Pancreas (tissue), 10 donors: ENCODE measurements at regions not wholly inside any gene's neighbourhood (a gene's known extent, or its start where the extent isn't known, plus 50 kb on each side); places are given as distances from the start of the nearest gene placed in this dataset.

ENCODE experiments used
- ATAC-seq, 4 donors: fragments of 200-7000 bp; cut with Tn5 transposase; one replicate each; pipeline versions ENCODE4 v1.8.0 to v1.9.1; 2020; ENCODE audit warnings: mild to moderate bottlenecking in 4 of 4, moderate library complexity in 4 of 4
- DNase-seq, 6 donors: peaks; one replicate each; pipeline ENCODE4 v3.0.0-alpha.2; 2020
- FAIRE-seq: peaks from 2 replicates; lab custom pipeline; 2012; peaks lifted over from hg19 to GRCh38; lab: Jason Lieb, UNC
- H3K27ac ChIP-seq, 4 donors: fragments of 200-600 bp; sonication (generic); 1 replicate in 3 of 4; 2 replicates in 1 of 4; pipeline versions ENCODE4 v1.5.0 to v1.8.0; 2020
- H3K27me3 ChIP-seq, 4 donors: fragments of 200-600 bp; one replicate each; pipeline ENCODE4 v1.8.0; 2021
- H3K36me3 ChIP-seq, 3 donors: fragments of 200-600 bp; sonication (generic) in 1 of 3; one replicate each; pipeline versions ENCODE4 v1.5.0 to v1.8.0; 2020 to 2021
- H3K4me1 ChIP-seq, 3 donors: fragments of 200-600 bp; one replicate each; pipeline ENCODE4 v1.8.0; 2021
- H3K4me3 ChIP-seq, 4 donors: fragments of 200-600 bp; sonication (generic) in 2 of 4; one replicate each; pipeline versions ENCODE4 v1.5.0 to v1.8.0; 2020 to 2021
- H3K9me3 ChIP-seq, 4 donors: fragments of 200-600 bp; one replicate each; pipeline ENCODE4 v1.8.0; 2021
- WGBS, 2 donors: extraction: QIAGEN DNeasy Blood & Tissue Kit; methylation state at CpG; one replicate each; pipeline ENCODE4 v1.1.7; 2013; 5-methylcytosine and 5-hydroxymethylcytosine counted together
- intact Hi-C, 3 donors: fragments of 100-400 bp; cut with DNase I; formaldehyde crosslinking; loops; one replicate each; pipeline versions ENCODE4 v1.11.1 to v1.14.2; 2022
- TF ChIP-seq, protein P1 (sequence below), 4 donors: fragments of 200-600 bp; sonication (generic) in 3 of 4; IDR thresholded peaks; one replicate each; pipeline versions ENCODE4 v1.5.0 to v1.8.0; 2021; ENCODE audit warnings: antibody characterized with exemption in 4 of 4
- donor health status: healthy with polysubstance abuse.
- donor health status: DM: no; HTN: no; CAD: no; lungs with moderate emphysema.
- donor health status: DM: no; HTN: no; CAD: no.
- donor health status: control.
- donor health status: control.
- donor health status: Bipolar disorder and iron deficiency.
- donor health status: DM: yes; HTN: yes; CAD: no.
- donor health status: DM: no; HTN: no; CAD: no.
- donor health status: DM: no; HTN: no; CAD: no.
- donor health status: DM: yes; HTN: yes; CAD: no.

DNA sequence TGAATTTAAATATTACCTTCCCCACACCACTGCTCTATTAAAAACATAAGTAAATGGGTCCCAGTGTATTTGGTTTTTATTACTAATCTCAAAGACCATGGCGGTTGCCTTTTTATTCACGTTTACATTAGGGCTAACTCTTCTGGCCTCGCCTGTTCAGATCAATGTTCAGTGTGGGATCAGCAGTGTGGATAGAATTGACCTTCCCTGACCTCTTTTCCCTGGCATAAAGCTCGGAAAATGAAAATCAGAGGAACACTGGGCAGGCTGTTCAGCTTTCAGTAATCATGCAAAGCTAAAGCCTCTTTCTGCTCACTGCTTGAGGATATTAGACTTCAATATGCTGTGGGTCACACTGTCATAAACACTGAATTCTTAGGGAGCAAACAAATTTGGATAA lies 422.6 kb upstream of the ONECUT1 start:
- Histone ChIP-seq H3K36me3 (no peaks in the 10 kb centered on the region), H3K4me3 (no peak overlapping the region), H3K27ac (no peak overlapping the region), H3K9me3 (no peaks in the 10 kb centered on the region), H3K4me1 (no peaks in the 10 kb centered on the region), H3K27me3 (no peaks in the 10 kb centered on the region)
- DNase-seq (no peak), ATAC-seq (no peak), FAIRE-seq (no peak)
- WGBS, 2 donors, result 51 to 63% methylated on average over 4 of the region's 4 CpGs
- intact Hi-C loops, result no loop called here
- TF ChIP-seq, protein P1, sequence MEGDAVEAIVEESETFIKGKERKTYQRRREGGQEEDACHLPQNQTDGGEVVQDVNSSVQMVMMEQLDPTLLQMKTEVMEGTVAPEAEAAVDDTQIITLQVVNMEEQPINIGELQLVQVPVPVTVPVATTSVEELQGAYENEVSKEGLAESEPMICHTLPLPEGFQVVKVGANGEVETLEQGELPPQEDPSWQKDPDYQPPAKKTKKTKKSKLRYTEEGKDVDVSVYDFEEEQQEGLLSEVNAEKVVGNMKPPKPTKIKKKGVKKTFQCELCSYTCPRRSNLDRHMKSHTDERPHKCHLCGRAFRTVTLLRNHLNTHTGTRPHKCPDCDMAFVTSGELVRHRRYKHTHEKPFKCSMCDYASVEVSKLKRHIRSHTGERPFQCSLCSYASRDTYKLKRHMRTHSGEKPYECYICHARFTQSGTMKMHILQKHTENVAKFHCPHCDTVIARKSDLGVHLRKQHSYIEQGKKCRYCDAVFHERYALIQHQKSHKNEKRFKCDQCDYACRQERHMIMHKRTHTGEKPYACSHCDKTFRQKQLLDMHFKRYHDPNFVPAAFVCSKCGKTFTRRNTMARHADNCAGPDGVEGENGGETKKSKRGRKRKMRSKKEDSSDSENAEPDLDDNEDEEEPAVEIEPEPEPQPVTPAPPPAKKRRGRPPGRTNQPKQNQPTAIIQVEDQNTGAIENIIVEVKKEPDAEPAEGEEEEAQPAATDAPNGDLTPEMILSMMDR (IDR thresholded peaks at IDR 0.05), result no peak

DNA sequence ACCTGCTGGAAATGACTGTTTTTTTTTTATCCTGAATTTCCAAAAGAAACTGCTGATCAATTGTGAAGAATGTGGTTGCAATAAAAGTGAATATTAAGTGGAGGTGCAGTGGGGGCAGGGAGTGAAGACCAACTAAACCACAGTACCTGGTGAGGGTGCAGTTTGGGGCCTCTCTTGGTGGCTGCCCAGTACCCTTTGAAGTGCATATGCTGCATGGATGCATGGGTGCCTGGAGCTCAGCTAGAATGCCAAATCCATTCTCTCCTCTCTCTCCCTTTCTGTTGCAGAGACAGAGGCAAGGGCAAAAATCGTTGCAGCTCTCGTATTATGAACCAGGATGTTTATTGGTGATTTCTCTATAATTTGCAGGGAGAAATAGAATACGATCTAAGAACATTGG lies 420.5 kb upstream of the ONECUT1 start:
- Histone ChIP-seq H3K4me3 (no peak overlapping the region), H3K27me3 (no peaks in the 10 kb centered on the region), H3K4me1 (no peaks in the 10 kb centered on the region), H3K36me3 (no peaks in the 10 kb centered on the region), H3K27ac (no peak overlapping the region), H3K9me3 (no peaks in the 10 kb centered on the region)
- FAIRE-seq (no peak), ATAC-seq (no peak), DNase-seq (no peak)
- TF ChIP-seq, protein P1 (IDR thresholded peaks at IDR 0.05), result no peak
- WGBS, 2 donors, result 80 to 81% methylated on average over 3 of the region's 3 CpGs
- intact Hi-C loops, result no loop called here

DNA sequence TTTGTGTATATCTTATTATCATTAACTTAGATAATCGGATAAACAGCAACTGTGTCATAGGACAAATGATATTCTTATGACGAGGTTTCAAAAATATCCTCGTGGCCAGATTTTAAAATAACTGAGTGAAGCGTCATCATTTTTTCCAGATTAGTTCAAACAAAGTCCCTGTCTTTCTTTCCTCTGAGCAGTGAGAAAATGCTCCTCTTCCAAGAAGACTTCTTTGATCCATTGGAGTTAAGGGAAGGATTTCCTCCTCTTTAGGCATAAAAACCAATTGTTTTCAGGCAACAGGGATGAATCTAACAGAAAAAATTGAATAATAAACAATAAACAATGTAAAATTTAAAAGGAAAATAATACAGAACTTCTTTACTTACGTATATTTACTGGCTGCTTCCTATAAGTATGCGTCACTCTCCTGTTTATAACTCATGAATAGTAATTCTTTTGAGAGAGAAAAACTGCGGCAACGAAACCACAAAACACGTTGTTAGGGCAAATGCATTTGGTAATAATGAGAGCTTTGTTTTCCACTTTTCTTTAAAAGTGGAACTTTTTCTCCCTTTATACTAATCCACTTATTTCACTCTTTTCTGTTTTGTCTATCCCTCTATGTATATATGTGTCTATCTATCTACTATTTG lies 419.4 kb upstream of the ONECUT1 start:
- FAIRE-seq (no peak), ATAC-seq (no peak), DNase-seq (no peak)
- no peaks in the 10 kb centered on the region for H3K36me3 ChIP-seq
- intact Hi-C loops, result no loop called here
- no peaks in the 10 kb centered on the region for H3K27me3 ChIP-seq
- TF ChIP-seq, protein P1 (IDR thresholded peaks at IDR 0.05), result no peak
- H3K9me3 ChIP-seq, result no peaks in the 10 kb centered on the region
- H3K4me1 ChIP-seq, result no peaks in the 10 kb centered on the region
- H3K27ac ChIP-seq, result no peak overlapping the region
- WGBS, 2 donors, result 90 to 91% methylated on average over 9 of the region's 9 CpGs
- no peak overlapping the region for H3K4me3 ChIP-seq

DNA sequence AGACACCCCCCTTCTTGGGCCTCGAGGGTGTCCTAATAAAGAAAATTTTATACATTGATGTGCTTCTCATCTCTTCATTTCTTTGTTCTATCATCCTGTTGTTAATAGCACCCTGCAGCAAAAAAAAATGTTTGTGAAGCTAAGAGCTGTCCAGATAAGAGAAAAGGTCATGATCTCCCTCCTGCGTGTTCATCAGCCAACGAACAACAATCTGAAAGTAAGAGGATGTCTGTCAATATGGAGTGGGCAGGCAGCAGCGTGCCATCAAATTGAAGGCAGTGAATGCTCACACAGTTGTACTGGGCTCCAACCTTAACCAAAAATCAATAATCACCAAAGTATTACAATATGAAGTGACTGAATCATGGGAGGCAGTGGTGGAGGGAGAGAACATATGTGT lies 418.6 kb upstream of the ONECUT1 start:
- FAIRE-seq (no peak), ATAC-seq (no peak), DNase-seq (no peak)
- intact Hi-C loops, result no loop called here
- no peak overlapping the region for H3K27ac ChIP-seq
- 70 to 76% methylated on average over 4 of the region's 4 CpGs for WGBS, 2 donors
- peaks cover 0 to under 1% (median 0%) of the 10 kb centered on the region in 3 donors for H3K4me1 ChIP-seq
- H3K9me3 ChIP-seq, result no peaks in the 10 kb centered on the region
- no peaks in the 10 kb centered on the region for H3K36me3 ChIP-seq
- TF ChIP-seq, protein P1 (IDR thresholded peaks at IDR 0.05), result no peak
- H3K27me3 ChIP-seq, result no peaks in the 10 kb centered on the region
- H3K4me3 ChIP-seq, result no peak overlapping the region

DNA sequence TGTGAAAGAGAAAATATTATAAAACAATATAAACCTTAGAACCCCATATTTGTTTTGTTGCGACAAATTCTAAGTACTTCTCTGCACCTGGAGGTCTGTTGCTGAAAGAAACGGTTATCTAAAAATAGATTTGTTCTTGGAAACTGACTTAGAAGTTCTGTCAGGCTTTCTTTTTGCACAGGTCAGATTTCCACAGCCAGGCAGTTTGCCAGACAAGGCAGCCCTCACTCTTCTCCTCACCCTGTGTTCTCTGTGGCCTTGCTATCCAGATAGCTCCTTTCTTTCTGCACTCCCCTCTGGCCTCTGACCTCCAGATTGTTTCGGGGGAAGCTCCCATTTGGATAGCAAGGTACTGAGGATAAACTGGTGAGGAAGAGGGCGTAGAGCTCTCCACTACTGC lies 413.3 kb upstream of the ONECUT1 start:
- no peaks in the 10 kb centered on the region for H3K9me3 ChIP-seq
- no peak overlapping the region for H3K4me3 ChIP-seq
- TF ChIP-seq, protein P1 (IDR thresholded peaks at IDR 0.05), result no peak
- no peaks in the 10 kb centered on the region for H3K27me3 ChIP-seq
- WGBS, 2 donors, result 31 to 39% methylated on average over 4 of the region's 4 CpGs
- intact Hi-C loops, result no loop called here
- ATAC-seq, result peak; percentile 58 to 88 (median 72)
- H3K4me1 ChIP-seq, result peaks cover 0 to 8% (median 8%) of the 10 kb centered on the region in 3 donors
- H3K36me3 ChIP-seq, result no peaks in the 10 kb centered on the region
- FAIRE-seq, result no peak
- peak in 5 of 6 donors; percentile 23 to 60 (median 37) for DNase-seq
- no peak overlapping the region for H3K27ac ChIP-seq
